ENCODE measurements at regions not wholly inside any gene's neighbourhood (a gene's known extent, or its start where the extent isn't known, plus 50 kb on each side); places are given as distances from the start of the nearest gene placed in this dataset.

DNA sequence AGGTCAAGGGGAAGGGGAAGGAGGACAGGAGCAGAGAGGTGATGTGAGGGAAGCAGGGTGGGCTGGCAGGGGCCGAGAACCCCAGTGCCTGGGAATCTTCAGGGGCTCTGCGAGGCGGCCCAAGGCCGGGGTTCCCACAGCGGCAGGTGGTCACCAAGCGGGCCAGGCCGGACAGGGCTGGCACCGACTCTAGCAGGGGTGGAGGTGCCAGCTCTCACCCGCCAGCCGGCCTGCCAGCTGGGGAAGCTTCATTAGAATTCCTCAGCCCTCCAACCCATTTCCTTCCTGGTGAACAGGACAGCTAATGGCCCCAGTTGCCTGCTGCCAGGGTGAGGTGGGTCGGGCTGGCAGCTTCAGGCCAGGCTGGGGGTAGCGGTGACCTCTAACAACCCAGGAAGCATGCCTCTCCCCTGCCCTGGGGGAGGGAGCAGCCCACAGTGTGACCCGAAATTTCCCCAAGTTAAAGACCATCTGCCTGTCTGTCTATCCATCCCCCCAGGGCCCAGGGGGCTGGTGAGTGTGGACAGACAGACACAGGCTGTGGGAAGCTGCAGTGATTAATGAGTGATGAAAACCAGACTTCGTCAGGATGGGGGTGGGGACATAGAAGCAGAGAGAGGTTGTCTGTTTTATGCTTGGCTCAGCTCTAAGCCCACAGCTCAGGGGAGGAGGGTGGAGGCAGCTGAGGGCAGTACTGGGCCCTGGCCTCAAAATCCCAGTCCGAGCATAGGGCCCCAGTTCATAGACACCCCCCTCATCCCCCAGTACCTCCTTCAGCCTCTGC is 144.1 kb downstream of the ZFP36L2 start:
- intact Hi-C loops (cut with DNase I; ENCODE audit: low total_unique reads): no loop called here
- H3K4me1 ChIP-seq: peaks cover 37 to 60% (median 51%) of the 10 kb centered on the region in 4 donors
- H3K27me3 ChIP-seq: no peaks in the 10 kb centered on the region

DNA sequence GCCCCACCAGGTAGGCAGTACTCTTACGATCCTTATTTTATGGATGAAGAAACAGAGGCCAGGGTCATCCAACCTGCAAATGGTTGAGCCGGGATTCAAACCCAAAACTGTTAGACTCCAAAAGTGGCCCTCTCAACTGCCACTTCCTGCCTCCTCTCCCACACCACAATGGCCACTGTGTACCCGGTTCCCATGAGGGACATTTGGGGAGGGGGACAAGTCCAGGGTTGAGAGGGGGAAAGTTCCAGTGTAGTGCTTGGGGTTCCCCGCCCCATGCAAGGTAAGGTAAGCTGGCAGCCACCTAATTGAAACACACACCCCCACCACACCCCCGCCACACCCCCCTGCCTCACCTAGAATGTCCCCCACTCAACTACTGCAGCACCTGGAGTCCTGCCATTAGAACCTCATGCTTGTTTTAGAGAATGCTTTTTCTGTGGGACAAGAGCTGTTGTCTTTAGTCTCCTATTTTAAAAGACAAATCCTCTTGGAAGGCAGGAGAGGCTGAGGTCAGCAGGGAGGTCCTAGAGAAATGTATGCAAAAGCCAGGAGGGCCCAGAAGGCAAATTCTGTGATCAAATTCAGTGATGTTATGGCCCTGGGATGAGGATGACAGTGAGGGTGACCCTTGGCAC is 145.2 kb downstream of the ZFP36L2 start:
- intact Hi-C loops (cut with DNase I; ENCODE audit: low total_unique reads): no loop called here
- Histone ChIP-seq H3K4me1 (peaks cover 37 to 53% (median 45%) of the 10 kb centered on the region in 4 donors), H3K27ac (peak overlapping the region; percentile 81 to 89 (median 84)), H3K4me3 (no peak overlapping the region), H3K36me3 (no peaks in the 10 kb centered on the region), H3K9me3 (no peaks in the 10 kb centered on the region), H3K27me3 (no peaks in the 10 kb centered on the region)
- WGBS, 2 donors (ENCODE audit: low coverage in 1 of 2): 95% methylated on average over 5 of the region's 5 CpGs; no CpG with 5 or more reads in 1 of the 2 donors
- in situ Hi-C loops (cut with MboI; ENCODE audit: low pct_ligation_motif_present in 1 of 4, low pct_unique_long_range_greater_than_20kb in 1 of 4, low sequenced_read_pairs in 3 of 4): no loop called here
- DNase-seq: no peak
- TF ChIP-seq EP300 (IDR thresholded peaks at IDR 0.05; ENCODE audit: low read depth): no peak

More for the DNA sequence above, 144.1 kb downstream of the ZFP36L2 start:
- WGBS, 2 donors (ENCODE audit: low coverage in 1 of 2): 77 to 78% methylated on average over 4 to 12 of the region's 15 CpGs
- TF ChIP-seq POLR2AphosphoS5 (IDR thresholded peaks at IDR 0.05) (peak; percentile 65 to 85 (median 67)), EP300 (IDR thresholded peaks at IDR 0.05; ENCODE audit: low read depth) (no peak), POLR2A (IDR thresholded peaks at IDR 0.05) (no peak)
- TF ChIP-seq, protein P1, sequence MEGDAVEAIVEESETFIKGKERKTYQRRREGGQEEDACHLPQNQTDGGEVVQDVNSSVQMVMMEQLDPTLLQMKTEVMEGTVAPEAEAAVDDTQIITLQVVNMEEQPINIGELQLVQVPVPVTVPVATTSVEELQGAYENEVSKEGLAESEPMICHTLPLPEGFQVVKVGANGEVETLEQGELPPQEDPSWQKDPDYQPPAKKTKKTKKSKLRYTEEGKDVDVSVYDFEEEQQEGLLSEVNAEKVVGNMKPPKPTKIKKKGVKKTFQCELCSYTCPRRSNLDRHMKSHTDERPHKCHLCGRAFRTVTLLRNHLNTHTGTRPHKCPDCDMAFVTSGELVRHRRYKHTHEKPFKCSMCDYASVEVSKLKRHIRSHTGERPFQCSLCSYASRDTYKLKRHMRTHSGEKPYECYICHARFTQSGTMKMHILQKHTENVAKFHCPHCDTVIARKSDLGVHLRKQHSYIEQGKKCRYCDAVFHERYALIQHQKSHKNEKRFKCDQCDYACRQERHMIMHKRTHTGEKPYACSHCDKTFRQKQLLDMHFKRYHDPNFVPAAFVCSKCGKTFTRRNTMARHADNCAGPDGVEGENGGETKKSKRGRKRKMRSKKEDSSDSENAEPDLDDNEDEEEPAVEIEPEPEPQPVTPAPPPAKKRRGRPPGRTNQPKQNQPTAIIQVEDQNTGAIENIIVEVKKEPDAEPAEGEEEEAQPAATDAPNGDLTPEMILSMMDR (IDR thresholded peaks at IDR 0.05): no peak
- no peaks in the 10 kb centered on the region for H3K9me3 ChIP-seq
- H3K27ac ChIP-seq: peak overlapping the region; percentile 81 to 89 (median 84)
- H3K36me3 ChIP-seq: no peaks in the 10 kb centered on the region
- no peak for DNase-seq
- no peak overlapping the region for H3K4me3 ChIP-seq
- in situ Hi-C loops (cut with MboI; ENCODE audit: low pct_ligation_motif_present in 1 of 4, low pct_unique_long_range_greater_than_20kb in 1 of 4, low sequenced_read_pairs in 3 of 4): no loop called here

DNA sequence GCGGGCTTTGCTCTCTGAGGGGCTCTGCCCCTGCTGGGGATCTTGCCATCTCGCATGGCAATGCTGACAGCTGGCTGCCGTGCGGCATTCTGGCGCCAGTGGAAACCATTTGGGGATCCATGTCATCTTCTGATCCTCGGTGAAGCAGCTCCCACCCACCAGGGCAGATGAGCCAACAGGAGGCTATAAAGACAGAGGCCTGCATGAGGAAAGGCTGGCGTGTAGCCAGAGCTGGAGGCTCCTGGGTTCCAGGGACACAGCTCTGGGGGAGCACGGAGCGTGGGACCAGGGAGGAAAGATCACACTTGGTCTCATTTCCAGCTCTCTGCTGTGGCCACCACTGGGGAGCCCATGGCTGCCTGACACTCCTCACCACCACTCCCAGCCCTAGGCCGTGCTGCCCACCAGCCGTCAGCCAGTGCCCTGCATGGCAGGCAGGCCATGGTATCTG is 145.8 kb downstream of the ZFP36L2 start:
- no peaks in the 10 kb centered on the region for H3K27me3 ChIP-seq
- in situ Hi-C loops (cut with MboI; ENCODE audit: low pct_ligation_motif_present in 1 of 4, low pct_unique_long_range_greater_than_20kb in 1 of 4, low sequenced_read_pairs in 3 of 4) (no loop called here), intact Hi-C loops (cut with DNase I; ENCODE audit: low total_unique reads) (no loop called here)
- WGBS, 2 donors (ENCODE audit: low coverage in 1 of 2): 91% methylated on average over 11 of the region's 11 CpGs; no CpG with 5 or more reads in 1 of the 2 donors
- DNase-seq: no peak
- no peak overlapping the region for H3K4me3 ChIP-seq
- H3K36me3 ChIP-seq: no peaks in the 10 kb centered on the region
- peaks cover 37 to 52% (median 44%) of the 10 kb centered on the region in 4 donors for H3K4me1 ChIP-seq
- no peaks in the 10 kb centered on the region for H3K9me3 ChIP-seq
- TF ChIP-seq, protein P1 (IDR thresholded peaks at IDR 0.05): no peak
- TF ChIP-seq POLR2A (IDR thresholded peaks at IDR 0.05) (no peak), POLR2AphosphoS5 (IDR thresholded peaks at IDR 0.05) (no peak), EP300 (IDR thresholded peaks at IDR 0.05; ENCODE audit: low read depth) (no peak)
- no peak overlapping the region for H3K27ac ChIP-seq

DNA sequence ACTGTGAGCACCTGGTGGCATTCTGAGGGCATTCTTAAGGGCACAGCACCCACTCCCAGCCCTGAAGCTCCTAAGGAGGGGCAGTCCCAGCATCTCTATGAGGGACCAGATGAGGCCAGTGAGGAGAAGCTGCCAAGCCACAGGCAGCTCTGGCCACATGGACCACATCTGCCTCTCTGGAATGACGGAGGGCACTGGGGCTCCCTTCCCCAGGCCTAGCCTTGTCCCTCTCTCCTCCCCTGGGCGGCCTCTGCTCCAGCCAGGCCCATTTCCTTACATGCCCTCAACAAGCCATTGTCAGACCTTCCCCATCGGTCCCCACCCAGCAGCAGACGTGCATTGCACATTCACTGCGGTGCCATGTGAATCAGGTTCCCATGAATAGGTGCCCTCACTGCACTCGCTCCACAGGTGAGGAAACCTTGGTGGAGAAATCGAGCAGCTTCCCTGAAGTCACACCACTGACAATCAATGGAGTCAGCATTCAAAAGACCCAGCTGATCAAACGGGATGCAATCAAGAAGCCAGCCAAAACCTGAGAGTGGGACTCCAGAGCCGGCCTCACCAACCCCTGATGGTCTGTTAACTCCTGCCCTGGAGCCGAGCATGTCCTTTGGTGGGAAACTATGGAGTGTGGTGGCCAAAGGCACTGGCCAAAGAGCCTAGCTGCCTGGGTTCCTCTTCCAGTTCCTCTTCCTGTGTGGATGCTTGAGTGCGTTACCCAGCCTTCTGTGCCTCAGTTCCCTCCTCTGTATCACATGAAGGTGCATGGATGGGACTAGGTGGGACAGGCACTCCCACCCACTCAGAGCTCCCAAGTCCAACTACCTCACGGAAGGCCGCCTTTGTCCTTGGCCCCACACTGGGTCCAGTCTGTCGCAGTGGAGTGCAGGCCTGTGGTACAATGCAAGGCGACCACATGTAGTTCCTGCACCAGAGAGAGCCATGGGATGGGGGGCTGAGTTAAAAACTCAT is 147.3 kb downstream of the ZFP36L2 start:
- Histone ChIP-seq H3K9me3 (no peaks in the 10 kb centered on the region), H3K27ac (no peak overlapping the region)
- 90% methylated on average over 15 of the region's 15 CpGs; no CpG with 5 or more reads in 1 of the 2 donors for WGBS, 2 donors (ENCODE audit: low coverage in 1 of 2)

More for the DNA sequence above, 147.3 kb downstream of the ZFP36L2 start:
- Histone ChIP-seq H3K4me3 (no peak overlapping the region), H3K4me1 (peaks cover 30 to 51% (median 40%) of the 10 kb centered on the region in 4 donors), H3K27me3 (no peaks in the 10 kb centered on the region), H3K36me3 (no peaks in the 10 kb centered on the region)
- intact Hi-C loops (cut with DNase I; ENCODE audit: low total_unique reads): no loop called here
- no peak for TF ChIP-seq POLR2A (IDR thresholded peaks at IDR 0.05)
- no peak for TF ChIP-seq POLR2AphosphoS5 (IDR thresholded peaks at IDR 0.05)
- TF ChIP-seq, protein P1 (IDR thresholded peaks at IDR 0.05): no peak
- TF ChIP-seq EP300 (IDR thresholded peaks at IDR 0.05; ENCODE audit: low read depth): no peak
- no peak for DNase-seq
- in situ Hi-C loops (cut with MboI; ENCODE audit: low pct_ligation_motif_present in 1 of 4, low pct_unique_long_range_greater_than_20kb in 1 of 4, low sequenced_read_pairs in 3 of 4): no loop called here

Data from transverse colon (tissue), 4 donors.